Neural progenitor cell (in vitro differentiated cells): ENCODE measurements at regions not wholly inside any gene's neighbourhood (a gene's known extent, or its start where the extent isn't known, plus 50 kb on each side); places are given as distances from the start of the nearest gene placed in this dataset.

ENCODE experiments used
- CTCF ChIP-seq: fragments of 200-600 bp; sonication (generic); IDR thresholded peaks from 2 replicates; pipeline ENCODE4 v1.5.1; 2017; ENCODE audit warnings: antibody characterized with exemption, mild to moderate bottlenecking
- EZH2phosphoT487 ChIP-seq: fragments of 200-600 bp; sonication (generic); IDR thresholded peaks from 2 replicates; pipeline ENCODE4 v1.6.1; 2017; ENCODE audit warnings: antibody characterized with exemption

GRCh38 chrX:127025013-127025412, 205.5 kb downstream of the PRR32 start:
- TF ChIP-seq CTCF (no peak), EZH2phosphoT487 (no peak)
